Peyer's patch (tissue), 4 donors: ENCODE measurements at regions not wholly inside any gene's neighbourhood (a gene's known extent, or its start where the extent isn't known, plus 50 kb on each side); places are given as distances from the start of the nearest gene placed in this dataset.

Source experiments
- POLR2A ChIP-seq, 2 donors: fragments of 450-650 bp; IDR thresholded peaks; one replicate each; pipeline ENCODE4 v1.5.1; 2017; ENCODE audit warnings: antibody characterized with exemption in 2 of 2, mild to moderate bottlenecking in 2 of 2, moderate library complexity in 2 of 2
- TF ChIP-seq, protein P1 (sequence below), 6 experiments: fragments of 450-650 bp in 4 of 6; fragments of 200-600 bp in 2 of 6; sonication (generic) in 1 of 6; IDR thresholded peaks; one replicate each; pipeline ENCODE4 v1.5.1; 2017 to 2019; ENCODE audit warnings: antibody characterized with exemption in 6 of 6, mild to moderate bottlenecking in 3 of 6, moderate library complexity in 1 of 6

DNA sequence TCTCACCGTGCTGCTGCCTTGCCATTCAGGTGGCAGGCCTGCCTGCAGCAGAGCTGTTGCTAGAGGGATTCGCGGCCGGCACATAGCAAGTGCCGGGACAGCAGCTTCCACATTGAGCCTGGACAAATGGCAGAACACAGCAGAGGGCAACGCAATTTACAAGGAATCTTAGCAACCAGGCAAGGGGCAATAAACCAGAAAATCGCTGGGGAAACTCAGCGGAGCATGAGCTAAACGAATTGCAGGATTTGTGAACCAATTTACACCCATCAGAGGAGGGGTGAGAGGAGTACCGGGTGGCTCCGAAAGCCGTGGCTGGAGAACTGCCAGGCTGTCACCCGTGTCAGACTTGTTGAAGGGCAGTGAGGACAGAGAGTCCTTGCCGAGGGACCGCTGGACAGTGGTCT lies 58.6 kb upstream of the LOXL4 start:
- TF ChIP-seq, protein P1, sequence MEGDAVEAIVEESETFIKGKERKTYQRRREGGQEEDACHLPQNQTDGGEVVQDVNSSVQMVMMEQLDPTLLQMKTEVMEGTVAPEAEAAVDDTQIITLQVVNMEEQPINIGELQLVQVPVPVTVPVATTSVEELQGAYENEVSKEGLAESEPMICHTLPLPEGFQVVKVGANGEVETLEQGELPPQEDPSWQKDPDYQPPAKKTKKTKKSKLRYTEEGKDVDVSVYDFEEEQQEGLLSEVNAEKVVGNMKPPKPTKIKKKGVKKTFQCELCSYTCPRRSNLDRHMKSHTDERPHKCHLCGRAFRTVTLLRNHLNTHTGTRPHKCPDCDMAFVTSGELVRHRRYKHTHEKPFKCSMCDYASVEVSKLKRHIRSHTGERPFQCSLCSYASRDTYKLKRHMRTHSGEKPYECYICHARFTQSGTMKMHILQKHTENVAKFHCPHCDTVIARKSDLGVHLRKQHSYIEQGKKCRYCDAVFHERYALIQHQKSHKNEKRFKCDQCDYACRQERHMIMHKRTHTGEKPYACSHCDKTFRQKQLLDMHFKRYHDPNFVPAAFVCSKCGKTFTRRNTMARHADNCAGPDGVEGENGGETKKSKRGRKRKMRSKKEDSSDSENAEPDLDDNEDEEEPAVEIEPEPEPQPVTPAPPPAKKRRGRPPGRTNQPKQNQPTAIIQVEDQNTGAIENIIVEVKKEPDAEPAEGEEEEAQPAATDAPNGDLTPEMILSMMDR (IDR thresholded peaks at IDR 0.05): no peak
- no peak for TF ChIP-seq POLR2A (IDR thresholded peaks at IDR 0.05)
